MCF 10A (cell line): ENCODE measurements at regions not wholly inside any gene's neighbourhood (a gene's known extent, or its start where the extent isn't known, plus 50 kb on each side); places are given as distances from the start of the nearest gene placed in this dataset.

Source experiments
- BruUV-seq: library from RNA; stranded (reverse); fragments of 400-500 nt; replicated peaks from 2 replicates; lab custom pipeline; 2021; lab: Mats Ljungman, UMichigan
- CTCF ChIA-PET: fragments of 300-600 bp; sonication (Branson Sonifier 250); formaldehyde crosslinking; extraction: SDS; loops from one replicate; lab custom pipeline; 2021; ENCODE audit warnings: antibody characterized with exemption, inconsistent platforms; lab: Yijun Ruan, JAX
- POLR2A ChIA-PET: fragments of 300-600, 350-650 bp; sonication (Branson Sonifier 250); formaldehyde crosslinking; extraction: SDS; loops from one replicate; lab custom pipeline; 2020; ENCODE audit warnings: antibody characterized with exemption, inconsistent platforms; lab: Yijun Ruan, JAX
- DNase-seq: peaks from one replicate; pipeline ENCODE4 v3.0.0-alpha.2; 2018; ENCODE audit not compliant: unreplicated experiment
- H3K27ac Mint-ChIP-seq: one replicate; pipeline ENCODE4 v1.8.0; 2022; ENCODE audit warnings: mild to moderate bottlenecking, low read depth, mixed read lengths; ENCODE audit not compliant: unreplicated experiment
- H3K27me3 Mint-ChIP-seq: one replicate; pipeline ENCODE4 v1.8.0; 2022; ENCODE audit warnings: mixed read lengths; ENCODE audit not compliant: insufficient read depth, unreplicated experiment
- H3K36me3 Mint-ChIP-seq: one replicate; pipeline ENCODE4 v1.8.0; 2022; ENCODE audit warnings: mild to moderate bottlenecking, moderate library complexity, mixed read lengths; ENCODE audit not compliant: insufficient read depth, unreplicated experiment
- H3K4me1 Mint-ChIP-seq: one replicate; pipeline ENCODE4 v1.8.0; 2022; ENCODE audit warnings: mixed read lengths; ENCODE audit not compliant: insufficient read depth, unreplicated experiment
- H3K4me3 Mint-ChIP-seq: one replicate; pipeline ENCODE4 v1.8.0; 2022; ENCODE audit warnings: mild to moderate bottlenecking, moderate library complexity, mixed read lengths; ENCODE audit not compliant: unreplicated experiment
- H3K9me3 Mint-ChIP-seq: one replicate; pipeline ENCODE4 v1.8.0; 2022; ENCODE audit warnings: mixed read lengths; ENCODE audit not compliant: unreplicated experiment
- CTCF ChIP-seq: fragments of 200-600 bp; IDR thresholded peaks from one replicate; pipeline ENCODE4 v1.8.0; 2022; ENCODE audit warnings: antibody characterized with exemption, mild to moderate bottlenecking; ENCODE audit not compliant: unreplicated experiment
- intact Hi-C: fragments of 100-400 bp; cut with micrococcal nuclease; formaldehyde crosslinking; loops from 2 replicates; pipeline ENCODE4 v1.14.1; 2022

GRCh38 chr6:30806581-30807183 is 62.3 kb upstream of the IER3 start:
- intact Hi-C loops, result no loop called here
- H3K27me3 Mint-ChIP-seq, result no peaks in the 10 kb centered on the region
- TSS peak; percentile 93 for BruUV-seq
- H3K4me3 Mint-ChIP-seq, result no peak overlapping the region
- POLR2A ChIA-PET, result interaction anchor here (1.2 kb wide), 1 partner anchor 11 kb away, joined by 3 read pairs; no protein-coding TSS in a partner anchor
- H3K9me3 Mint-ChIP-seq, result no peaks in the 10 kb centered on the region
- H3K4me1 Mint-ChIP-seq, result peaks cover 10% of the 10 kb centered on the region
- no peak for TF ChIP-seq CTCF
- no peak for DNase-seq
- H3K36me3 Mint-ChIP-seq, result peaks cover 4% of the 10 kb centered on the region
- CTCF ChIA-PET, result no interaction called here
- no peak overlapping the region for H3K27ac Mint-ChIP-seq

DNA sequence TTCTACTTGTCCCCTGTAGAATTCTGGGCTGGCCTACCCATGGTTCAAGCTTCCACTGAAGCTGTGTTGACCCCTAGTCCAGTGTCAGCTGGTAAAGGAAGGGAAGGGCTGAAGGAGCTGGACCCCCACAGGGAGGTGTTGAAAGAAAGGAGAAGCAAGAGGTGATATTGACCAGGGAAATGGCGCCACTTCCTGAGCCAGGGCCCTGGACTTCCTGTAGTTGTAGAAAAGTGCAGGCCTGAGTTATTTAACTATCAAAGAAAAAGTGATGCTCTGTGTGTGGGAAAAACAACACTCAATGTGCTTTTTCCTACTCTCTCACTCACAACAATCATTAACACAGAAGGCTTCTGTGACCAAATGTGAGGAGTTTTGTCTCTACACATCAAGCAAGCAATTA is 60.0 kb upstream of the IER3 start:
- no peak overlapping the region for H3K4me3 Mint-ChIP-seq
- no peak for TF ChIP-seq CTCF
- no peaks in the 10 kb centered on the region for H3K27me3 Mint-ChIP-seq
- intact Hi-C loops, result no loop called here
- ChIA-PET POLR2A (interaction anchor here (0.6 kb wide), 1 partner anchor 104 kb away, joined by 3 read pairs; the partner anchor contains the start of gene GTF2H4), CTCF (no interaction called here)
- no peak overlapping the region for H3K27ac Mint-ChIP-seq
- H3K9me3 Mint-ChIP-seq, result no peaks in the 10 kb centered on the region
- BruUV-seq, result no TSS peak
- H3K4me1 Mint-ChIP-seq, result no peaks in the 10 kb centered on the region
- H3K36me3 Mint-ChIP-seq, result peaks cover 4% of the 10 kb centered on the region
- DNase-seq, result no peak

DNA sequence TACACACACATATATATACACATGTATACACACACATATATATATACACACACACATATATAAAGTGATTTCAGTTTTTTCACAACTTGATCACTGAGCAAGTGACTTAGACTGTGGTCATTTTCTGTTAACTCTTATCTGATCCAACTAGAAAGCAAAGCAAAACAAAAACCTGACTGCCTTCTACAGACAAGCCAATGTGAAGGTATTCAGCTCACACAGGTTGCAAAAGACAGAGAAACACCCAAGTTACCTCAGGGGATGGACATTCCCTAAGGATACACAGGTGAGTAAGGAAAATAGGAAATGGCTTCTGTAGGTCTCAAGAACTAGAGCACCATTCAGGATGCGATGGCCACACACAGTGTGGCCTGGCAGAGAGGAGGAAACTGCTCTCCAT is 58.4 kb upstream of the IER3 start:
- Mint-ChIP-seq H3K36me3 (no peaks in the 10 kb centered on the region), H3K9me3 (no peaks in the 10 kb centered on the region), H3K4me3 (no peak overlapping the region), H3K27me3 (no peaks in the 10 kb centered on the region), H3K4me1 (no peaks in the 10 kb centered on the region), H3K27ac (no peak overlapping the region)
- TF ChIP-seq CTCF, result no peak
- CTCF ChIA-PET, result no interaction called here
- no peak for DNase-seq
- POLR2A ChIA-PET, result interaction anchor here (1.2 to 1.6 kb wide), 3 partner anchors 11 to 48 kb away, joined by 3 to 5 read pairs (median 4); no protein-coding TSS in a partner anchor
- intact Hi-C loops, result no loop called here
- no TSS peak for BruUV-seq

GRCh38 chr6:30801950-30802349 is 57.6 kb upstream of the IER3 start:
- no peak overlapping the region for H3K4me3 Mint-ChIP-seq
- no peaks in the 10 kb centered on the region for H3K4me1 Mint-ChIP-seq
- BruUV-seq, result no TSS peak
- no peaks in the 10 kb centered on the region for H3K27me3 Mint-ChIP-seq
- ChIA-PET CTCF (interaction anchor here (0.7 kb wide), 1 partner anchor 9 kb away, joined by 4 read pairs; no protein-coding TSS in a partner anchor), POLR2A (no interaction called here)
- H3K9me3 Mint-ChIP-seq, result no peaks in the 10 kb centered on the region
- TF ChIP-seq CTCF, result no peak
- intact Hi-C loops, result no loop called here
- H3K27ac Mint-ChIP-seq, result no peak overlapping the region
- no peaks in the 10 kb centered on the region for H3K36me3 Mint-ChIP-seq
- no peak for DNase-seq
